ENCODE measurements at regions not wholly inside any gene's neighbourhood (a gene's known extent, or its start where the extent isn't known, plus 50 kb on each side); places are given as distances from the start of the nearest gene placed in this dataset.

- Histone ChIP-seq H3K36me3 (no peaks in the 10 kb centered on the region), H3K4me1 (no peaks in the 10 kb centered on the region), H3K27me3 (no peaks in the 10 kb centered on the region), H3K27ac (no peak overlapping the region), H3K4me3 (no peak overlapping the region), H3K9me3 (no peaks in the 10 kb centered on the region)
- no peak for DNase-seq
- TF ChIP-seq CTCF (IDR thresholded peaks at IDR 0.05) = no peak
- TF ChIP-seq POLR2AphosphoS5 (IDR thresholded peaks at IDR 0.05) = no peak
- no peak for TF ChIP-seq EP300 (IDR thresholded peaks at IDR 0.05)
- ATAC-seq (ENCODE audit: low FRiP score in 2 of 2) = no peak
- 58 to 66% methylated on average over 3 of the region's 3 CpGs for WGBS, 2 donors
Measured at GRCh38 chr11:26158251-26158650, 173.7 kb upstream of the ANO3 start.

GRCh38 chr11:26162291-26162690 lies 169.6 kb upstream of the ANO3 start:
- DNase-seq (no peak), ATAC-seq (ENCODE audit: low FRiP score in 2 of 2) (no peak)
- H3K9me3 ChIP-seq = no peaks in the 10 kb centered on the region
- no peaks in the 10 kb centered on the region for H3K4me1 ChIP-seq
- no peaks in the 10 kb centered on the region for H3K27me3 ChIP-seq
- no peaks in the 10 kb centered on the region for H3K36me3 ChIP-seq
- H3K4me3 ChIP-seq = no peak overlapping the region
- TF ChIP-seq EP300 (IDR thresholded peaks at IDR 0.05) (no peak), CTCF (IDR thresholded peaks at IDR 0.05) (no peak), POLR2AphosphoS5 (IDR thresholded peaks at IDR 0.05) (no peak), POLR2A (IDR thresholded peaks at IDR 0.05) (no peak)
- WGBS, 2 donors = 82 to 88% methylated on average over 2 of the region's 2 CpGs
- no peak overlapping the region for H3K27ac ChIP-seq

- 78 to 83% methylated on average over 2 of the region's 2 CpGs for WGBS, 2 donors
- no peak overlapping the region for H3K27ac ChIP-seq
- H3K36me3 ChIP-seq = no peaks in the 10 kb centered on the region
- TF ChIP-seq CTCF (IDR thresholded peaks at IDR 0.05) (no peak), POLR2AphosphoS5 (IDR thresholded peaks at IDR 0.05) (no peak), EP300 (IDR thresholded peaks at IDR 0.05) (no peak), POLR2A (IDR thresholded peaks at IDR 0.05) (no peak)
- no peaks in the 10 kb centered on the region for H3K9me3 ChIP-seq
- DNase-seq (no peak), ATAC-seq (ENCODE audit: low FRiP score in 2 of 2) (no peak)
- H3K4me1 ChIP-seq = no peaks in the 10 kb centered on the region
- H3K27me3 ChIP-seq = no peaks in the 10 kb centered on the region
- no peak overlapping the region for H3K4me3 ChIP-seq
Measured at GRCh38 chr11:26186389-26186788, 145.5 kb upstream of the ANO3 start.

GRCh38 chr11:26187639-26188038 lies 144.3 kb upstream of the ANO3 start:
- TF ChIP-seq POLR2A (IDR thresholded peaks at IDR 0.05) (no peak), POLR2AphosphoS5 (IDR thresholded peaks at IDR 0.05) (no peak), EP300 (IDR thresholded peaks at IDR 0.05) (no peak), CTCF (IDR thresholded peaks at IDR 0.05) (no peak)
- H3K4me1 ChIP-seq = no peaks in the 10 kb centered on the region
- ATAC-seq (ENCODE audit: low FRiP score in 2 of 2) (peak in 1 of 2 donors; percentile 19), DNase-seq (peak in 1 of 2 donors; percentile 26)
- no peak overlapping the region for H3K4me3 ChIP-seq
- no peaks in the 10 kb centered on the region for H3K27me3 ChIP-seq
- WGBS, 2 donors = 15 to 20% methylated on average over 2 of the region's 2 CpGs
- H3K27ac ChIP-seq = peak overlapping the region in 2 of 4 donors; percentile 4 to 9
- H3K9me3 ChIP-seq = no peaks in the 10 kb centered on the region
- no peaks in the 10 kb centered on the region for H3K36me3 ChIP-seq

GRCh38 chr11:26188554-26188953 lies 143.4 kb upstream of the ANO3 start:
- ATAC-seq (ENCODE audit: low FRiP score in 2 of 2) = no peak
- Histone ChIP-seq H3K27me3 (no peaks in the 10 kb centered on the region), H3K4me3 (no peak overlapping the region), H3K36me3 (no peaks in the 10 kb centered on the region), H3K9me3 (no peaks in the 10 kb centered on the region), H3K4me1 (no peaks in the 10 kb centered on the region), H3K27ac (no peak overlapping the region)
- DNase-seq = no peak
- TF ChIP-seq POLR2AphosphoS5 (IDR thresholded peaks at IDR 0.05) (no peak), EP300 (IDR thresholded peaks at IDR 0.05) (no peak), POLR2A (IDR thresholded peaks at IDR 0.05) (no peak), CTCF (IDR thresholded peaks at IDR 0.05) (no peak)

All from upper lobe of left lung (tissue), 6 donors.